GM19438 (cell line): ENCODE measurements at regions not wholly inside any gene's neighbourhood (a gene's known extent, or its start where the extent isn't known, plus 50 kb on each side); places are given as distances from the start of the nearest gene placed in this dataset.
"Not testable (repeated sequence)": the region's sequence is repeated elsewhere in the genome, so short reads cannot be mapped to it uniquely, and the experiment has no call there.

ENCODE experiments used
- ATAC-seq: cut with Tn5 transposase; IDR thresholded peaks from one replicate; pipeline ENCODE4 v1.9.1; 2021; ENCODE audit warnings: low read depth; ENCODE audit not compliant: unreplicated experiment

DNA sequence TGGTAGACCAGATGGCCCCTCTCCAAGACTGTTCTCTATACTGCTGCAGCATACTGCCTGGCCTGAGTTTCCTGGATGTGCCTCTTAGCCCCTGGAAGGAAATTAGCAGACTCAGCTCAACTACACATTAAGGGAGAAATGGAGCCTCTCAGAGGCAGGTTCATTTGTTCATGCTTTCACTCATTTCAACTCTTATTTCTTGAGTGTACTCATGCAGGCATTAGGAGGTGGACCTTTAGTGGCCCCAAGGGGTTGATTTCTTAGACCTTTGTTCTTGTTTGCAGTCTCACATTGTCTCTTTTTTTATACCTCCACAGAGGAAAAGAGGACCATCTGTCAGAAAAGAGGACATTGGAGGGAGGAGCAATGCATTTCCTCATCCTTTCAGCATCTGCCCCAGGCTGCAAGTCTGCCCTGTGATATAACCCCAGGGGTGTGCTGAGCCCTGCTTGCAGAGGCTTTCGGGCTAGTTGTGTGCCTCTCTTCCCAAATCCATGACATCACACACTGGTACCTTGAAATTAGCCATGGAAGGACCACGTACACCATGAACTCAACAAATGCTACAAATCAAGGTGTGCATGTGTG lies 456.2 kb downstream of the CD83 start:
- ATAC-seq, result no peak

DNA sequence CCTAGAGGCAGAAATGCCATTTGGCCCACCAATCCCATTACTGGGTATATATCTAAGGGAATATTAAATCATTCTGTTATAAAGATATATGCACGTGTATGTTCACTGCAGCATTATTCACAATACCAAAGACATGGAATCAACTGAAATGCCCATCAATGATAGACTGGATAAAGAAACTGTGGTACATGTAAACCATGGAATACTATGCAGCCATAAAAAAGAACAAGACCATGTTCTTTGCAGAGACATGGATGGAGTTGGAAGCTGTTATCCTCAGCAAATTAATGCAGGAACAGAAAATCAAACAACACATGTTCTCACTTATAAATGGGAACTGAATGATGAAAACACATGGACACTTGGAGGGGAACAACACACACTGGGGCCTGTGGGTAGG lies 458.4 kb downstream of the CD83 start:
- no peak for ATAC-seq

DNA sequence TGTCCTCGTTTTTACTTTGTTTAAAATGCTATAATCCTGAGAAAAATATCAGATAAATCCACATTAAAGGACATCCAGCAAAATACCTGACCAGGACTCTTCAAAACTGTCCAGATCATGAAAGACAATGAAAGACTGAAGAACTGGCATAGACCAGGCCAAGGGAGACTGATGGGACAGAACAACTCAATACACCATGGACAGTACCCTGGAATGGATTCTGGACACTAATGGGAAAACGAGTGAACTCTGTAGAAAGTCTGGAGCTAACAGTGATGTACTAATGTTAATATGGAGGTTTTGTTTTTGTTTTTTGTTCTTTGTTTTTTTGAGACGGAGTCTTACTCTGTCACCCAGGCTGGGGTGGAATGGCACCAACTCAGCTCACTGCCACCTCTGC lies 461.4 kb downstream of the CD83 start:
- no peak for ATAC-seq

DNA sequence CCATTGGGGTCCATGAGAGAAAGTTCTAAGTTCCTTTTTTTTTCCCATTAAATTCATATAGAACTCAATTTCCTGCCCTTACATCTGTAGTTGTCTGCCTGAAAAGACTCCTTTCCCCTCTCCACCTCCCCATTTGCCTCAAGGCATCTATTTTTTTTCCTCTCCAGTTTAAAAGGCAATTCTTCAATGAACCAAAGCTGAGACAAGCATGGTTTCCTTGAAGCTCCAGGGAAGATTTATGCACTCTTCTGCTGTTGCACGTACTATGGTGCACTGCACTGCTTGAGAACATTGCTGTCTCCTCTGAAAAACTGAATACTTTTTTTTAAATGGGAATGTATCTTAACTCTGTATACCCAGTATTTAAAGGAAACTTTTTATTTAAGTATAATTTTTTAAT lies 465.2 kb downstream of the CD83 start:
- ATAC-seq, result no peak

DNA sequence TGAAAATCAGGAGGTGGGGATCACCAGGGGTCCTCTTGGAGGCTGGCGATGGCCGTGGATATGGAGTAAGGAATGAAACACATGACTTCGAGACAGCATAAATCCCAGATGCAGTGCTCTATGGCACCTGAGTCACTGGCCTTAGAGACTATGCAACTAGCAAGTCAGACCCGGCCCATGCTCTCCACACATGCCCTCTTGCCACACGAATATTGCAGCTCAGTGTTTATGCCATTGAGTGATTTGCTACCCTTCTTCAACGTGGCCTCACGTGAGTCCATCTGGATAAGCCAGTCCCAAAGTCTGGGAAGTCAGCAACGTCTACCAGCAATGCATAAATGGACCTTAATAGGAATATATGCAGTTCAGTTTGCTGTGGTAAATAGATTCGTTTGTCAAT lies 466.3 kb downstream of the CD83 start:
- ATAC-seq, result no peak

- no peak for ATAC-seq
Observed at GRCh38 chr6:14584450-14584849, 466.9 kb downstream of the CD83 start.

GRCh38 chr6:14585689-14586088 lies 468.1 kb downstream of the CD83 start:
- ATAC-seq, result no peak

GRCh38 chr6:14589175-14589574 lies 471.6 kb downstream of the CD83 start:
- no peak for ATAC-seq

GRCh38 chr6:14590586-14590985 lies 473.0 kb downstream of the CD83 start:
- no peak for ATAC-seq

DNA sequence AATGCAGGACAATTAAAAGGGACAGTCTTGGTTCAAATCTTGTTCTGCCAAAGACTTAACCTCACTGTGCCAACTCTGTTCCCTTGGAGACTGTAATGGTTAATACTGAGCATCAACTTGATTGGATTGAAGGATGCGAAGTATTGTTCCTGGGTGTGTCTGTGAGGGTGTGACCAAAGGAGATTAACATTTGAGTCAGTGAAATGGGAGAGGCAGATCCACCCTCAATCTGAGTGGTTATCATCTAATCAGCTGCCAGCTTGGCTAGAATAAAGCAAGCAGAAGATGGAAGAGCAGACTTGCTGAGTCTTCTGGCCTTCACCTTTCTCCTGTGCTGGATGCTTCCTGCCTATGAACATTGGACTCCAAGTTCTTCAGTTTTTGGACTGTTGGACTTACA lies 474.4 kb downstream of the CD83 start:
- no peak for ATAC-seq

GRCh38 chr6:14593286-14593685 lies 475.7 kb downstream of the CD83 start:
- ATAC-seq, result no peak

- ATAC-seq, result no peak
Observed at GRCh38 chr6:14595751-14596150, 478.2 kb downstream of the CD83 start.

DNA sequence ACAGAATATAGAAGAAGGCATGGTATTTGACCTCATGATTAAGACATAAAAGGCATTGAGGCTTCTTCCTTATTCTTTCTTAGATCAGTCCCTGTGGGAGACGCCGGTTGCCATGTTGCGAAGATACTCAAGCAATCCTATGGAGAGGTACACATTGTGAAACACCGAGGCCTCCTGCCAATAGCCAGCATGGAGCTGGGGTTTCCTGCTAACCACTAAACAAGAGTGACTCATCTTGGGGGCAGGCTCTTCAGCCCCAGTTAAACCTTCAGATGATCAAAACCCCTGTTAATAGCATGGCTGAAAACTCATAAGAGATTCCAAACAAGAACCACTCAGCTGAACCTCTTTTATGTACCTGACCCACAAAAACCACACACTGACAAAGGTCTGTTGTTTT lies 478.8 kb downstream of the CD83 start:
- no peak for ATAC-seq

- no peak for ATAC-seq
Observed at GRCh38 chr6:14597090-14597489, 479.5 kb downstream of the CD83 start.

DNA sequence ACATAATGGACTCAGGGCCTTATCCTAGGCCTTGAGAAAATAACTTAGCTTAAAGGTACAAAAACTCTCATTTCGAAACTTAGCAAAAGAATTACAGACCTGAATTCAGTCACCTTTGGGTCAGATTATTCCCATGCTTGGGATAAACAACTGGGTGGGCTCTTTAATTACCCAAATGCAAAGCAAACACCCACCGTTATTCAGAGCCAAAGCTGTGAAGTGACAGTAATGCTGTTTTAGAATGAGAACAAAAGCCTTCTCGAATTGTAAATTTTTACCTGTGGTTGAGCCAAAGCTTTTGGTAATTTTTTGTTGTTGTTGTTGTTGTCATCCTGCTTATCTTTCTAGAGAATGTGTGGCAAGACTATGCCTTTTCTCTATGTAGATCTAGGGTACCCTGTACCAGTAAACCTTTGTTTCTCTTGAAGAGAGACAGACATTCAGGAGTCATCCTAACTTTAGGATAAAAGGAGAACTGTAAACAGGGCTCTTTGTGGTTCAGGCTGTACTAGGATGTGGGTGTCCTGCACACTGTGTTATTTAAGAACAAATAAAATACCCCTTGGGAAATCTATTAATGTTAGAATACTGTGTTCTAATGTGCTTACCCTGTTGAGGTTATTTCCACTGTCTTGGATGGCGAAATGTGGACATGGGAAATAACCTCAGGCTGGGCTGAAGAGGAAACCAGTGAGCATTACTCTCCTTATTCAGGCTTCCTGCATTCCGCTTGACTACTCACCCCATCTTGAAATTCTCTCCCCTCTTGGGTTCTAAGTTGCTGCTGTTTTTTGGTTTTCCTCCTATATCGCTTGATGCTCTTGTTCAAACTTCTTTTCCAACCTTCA lies 480.7 kb downstream of the CD83 start:
- no peak for ATAC-seq

DNA sequence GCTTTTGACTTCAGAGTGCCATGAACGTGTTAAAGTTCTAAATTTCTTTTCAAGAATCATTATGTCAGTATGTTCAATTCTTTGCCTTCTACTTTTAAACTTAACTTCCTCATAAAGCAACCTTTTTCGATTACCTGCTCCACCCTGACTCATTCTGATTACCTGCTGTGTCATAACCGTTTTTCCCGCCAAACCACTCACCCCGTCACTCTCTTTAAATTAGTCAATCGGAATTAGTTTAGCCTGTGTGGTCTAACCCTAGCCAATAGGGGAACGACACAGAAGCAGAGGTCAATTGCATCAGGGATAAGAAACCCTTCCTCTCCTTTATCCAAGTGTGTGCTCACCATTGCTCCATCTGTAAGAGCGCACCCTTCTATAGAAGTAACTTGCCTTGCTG lies 482.7 kb downstream of the CD83 start:
- ATAC-seq, result not testable (repeated sequence)

DNA sequence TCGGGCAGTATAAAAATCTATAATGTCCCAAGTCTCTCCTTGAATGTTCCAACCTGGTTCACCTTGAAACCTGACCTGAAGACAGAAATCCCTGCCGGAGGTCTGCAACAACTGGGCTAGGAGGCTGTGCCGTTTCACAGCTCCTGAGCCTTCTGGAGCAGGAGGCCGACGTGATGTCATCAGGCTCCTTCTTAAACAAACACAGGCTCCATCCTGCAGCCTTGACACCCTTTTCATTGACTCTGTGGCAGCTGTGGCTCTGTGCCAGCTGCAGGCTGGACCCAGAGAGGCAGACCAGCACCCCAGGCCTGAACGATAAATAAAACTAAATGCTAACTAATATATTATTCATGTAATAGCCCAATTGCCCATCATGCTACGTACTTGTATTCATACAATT lies 483.9 kb downstream of the CD83 start:
- no peak for ATAC-seq

GRCh38 chr6:14606353-14606752 lies 488.8 kb downstream of the CD83 start:
- ATAC-seq, result no peak

DNA sequence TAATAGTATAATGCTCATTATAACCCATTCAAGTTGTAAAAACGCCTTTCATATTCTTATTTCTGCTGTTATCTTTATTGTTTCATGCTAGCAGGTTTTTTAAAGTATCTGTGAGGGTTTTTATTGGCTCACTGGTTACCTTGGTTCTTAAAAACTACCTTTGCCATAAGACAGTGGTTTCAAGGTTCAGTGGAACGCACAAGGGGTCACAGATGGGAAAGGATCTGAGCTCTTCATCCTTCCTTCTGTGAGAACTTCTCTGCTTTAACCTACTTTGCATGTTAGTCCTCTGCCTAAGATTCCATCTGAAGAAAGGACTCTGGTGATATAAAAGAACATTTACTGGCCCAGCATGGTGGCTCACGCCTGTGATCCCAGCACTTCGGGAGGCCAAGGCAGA lies 492.6 kb downstream of the CD83 start:
- no peak for ATAC-seq

DNA sequence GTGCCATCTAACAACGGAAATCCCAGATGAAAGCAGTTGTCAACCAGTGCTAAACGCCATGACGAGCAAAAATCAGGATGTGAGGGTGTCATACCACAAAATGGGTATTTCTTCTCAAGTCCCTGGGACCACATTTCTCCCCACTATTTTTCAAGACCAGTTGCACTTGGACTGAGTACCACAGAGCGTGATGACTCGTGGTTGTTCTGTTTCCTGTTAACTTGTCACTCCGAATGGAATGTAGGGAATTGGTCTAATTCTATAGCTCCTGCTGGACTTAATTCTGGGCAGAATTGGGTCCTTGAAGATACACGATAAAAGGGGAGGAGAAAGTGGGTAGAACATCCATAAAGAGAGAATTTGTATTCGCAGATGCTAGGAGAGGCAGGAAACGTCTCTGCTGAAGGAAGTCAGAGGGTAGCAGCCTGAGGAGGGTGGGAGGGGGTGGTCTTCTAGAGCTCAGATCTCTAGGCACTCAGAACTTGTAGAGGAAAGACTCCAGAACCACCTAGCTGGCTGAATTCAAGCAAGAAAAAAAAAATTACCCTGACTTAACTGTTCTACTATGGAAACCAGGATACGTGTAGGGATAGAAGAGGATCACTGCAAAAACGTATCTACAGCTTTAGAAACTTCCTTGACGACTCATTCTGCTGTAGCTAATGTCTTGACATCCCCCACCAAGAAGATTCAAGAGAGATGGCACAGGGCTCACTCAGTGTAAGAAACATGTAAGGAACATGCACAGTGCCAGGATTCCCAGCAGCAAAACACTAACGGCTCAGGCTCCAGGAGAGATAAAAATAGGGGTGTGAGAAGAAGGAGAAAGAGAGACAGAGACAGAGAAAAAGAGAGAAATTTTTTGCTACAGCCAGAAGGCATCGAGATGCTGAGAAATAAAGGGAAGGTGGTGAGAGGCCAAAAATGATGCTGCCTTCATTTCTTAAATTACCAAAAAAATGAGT lies 494.7 kb downstream of the CD83 start:
- no peak for ATAC-seq

- ATAC-seq, result no peak
Observed at GRCh38 chr6:14614631-14615030, 497.1 kb downstream of the CD83 start.
